K562 (cell line): ENCODE measurements at regions not wholly inside any gene's neighbourhood (a gene's known extent, or its start where the extent isn't known, plus 50 kb on each side); places are given as distances from the start of the nearest gene placed in this dataset.

ENCODE experiments used
- ATAC-seq: fragments of 200-7000 bp; cut with Tn5 transposase; 3 replicates; pipeline ENCODE4 v1.9.1; 2020; ENCODE audit warnings: moderate library complexity
- BruUV-seq: library from RNA; stranded (reverse); fragments of 400-500 nt; replicated peaks from 2 replicates; lab custom pipeline; 2021; lab: Mats Ljungman, UMichigan
- CTCF ChIA-PET: fragments of 300-600 bp; formaldehyde crosslinking; extraction: SDS; loops from one replicate; lab custom pipeline; 2021; ENCODE audit warnings: low intra/inter-chr PET ratio; lab: Yijun Ruan, JAX
- POLR2A ChIA-PET: fragments of 300-600, 350-650 bp; sonication (Branson Sonifier 250); formaldehyde crosslinking; extraction: SDS; loops from one replicate; lab custom pipeline; 2021; ENCODE audit warnings: antibody characterized with exemption, inconsistent platforms; lab: Yijun Ruan, JAX
- DNase-seq, 4 experiments: peaks; one replicate each; pipeline versions ENCODE4 v3.0.0 to v3.0.0-alpha.2; 2011 to 2018; ENCODE audit warnings: low spot score in 3 of 4, mixed read lengths in 3 of 4; ENCODE audit errors: extremely low read depth in 1 of 4
- FAIRE-seq: peaks from 2 replicates; lab custom pipeline; 2011; peaks lifted over from hg19 to GRCh38; lab: Jason Lieb, UNC
- H2AFZ ChIP-seq: 2 replicates; pipeline ENCODE4 v1.6.0; 2011; ENCODE audit warnings: low read depth, low read length, control low read depth, inconsistent platforms
- H3K27ac ChIP-seq: fragments of 200-600 bp; 3 replicates; pipeline ENCODE4 v1.8.0; 2011; ENCODE audit warnings: low read depth, mild to moderate bottlenecking, control low read depth, inconsistent platforms, low read length, moderate library complexity, mixed read lengths; ENCODE audit errors: extremely low read depth
- H3K27me3 ChIP-seq, 2 experiments: fragments of 300-600 bp in 1 of 2; 2 replicates in 1 of 2; 3 replicates in 1 of 2; pipeline versions ENCODE4 v1.6.0 to v1.8.0; 2011; ENCODE audit warnings: inconsistent platforms in 2 of 2, low read length in 2 of 2, mild to moderate bottlenecking in 1 of 2, mixed read lengths in 1 of 2, moderate library complexity in 1 of 2; ENCODE audit not compliant: control insufficient read depth in 2 of 2, insufficient read depth in 2 of 2
- H3K36me3 ChIP-seq: fragments of 300-600 bp; 3 replicates; pipeline ENCODE4 v1.8.0; 2011; ENCODE audit warnings: mild to moderate bottlenecking, low read length, inconsistent platforms; ENCODE audit not compliant: control insufficient read depth, insufficient read depth
- H3K4me1 ChIP-seq, 2 experiments: fragments of 200-600 bp in 1 of 2; replicated peaks in 1 of 2; 2 replicates in 1 of 2; 3 replicates in 1 of 2; pipeline versions ENCODE4 v1.5.1 to v1.8.0; 2011; ENCODE audit warnings: inconsistent platforms in 2 of 2, low read length in 2 of 2, mild to moderate bottlenecking in 1 of 2, mixed read lengths in 1 of 2, moderate library complexity in 1 of 2; ENCODE audit not compliant: control insufficient read depth in 2 of 2, insufficient read depth in 2 of 2
- H3K4me2 ChIP-seq: 2 replicates; pipeline ENCODE4 v1.6.1; 2011; ENCODE audit warnings: low read length, control low read depth, inconsistent platforms, mixed read lengths; ENCODE audit not compliant: insufficient read depth
- H3K4me3 ChIP-seq: fragments of 200-600 bp; sonication (generic), shearing (Covaris generic); 2 replicates; pipeline ENCODE4 v1.5.1; 2016; ENCODE audit warnings: control low read depth, inconsistent platforms
- H3K79me2 ChIP-seq: fragments of 200-600 bp; 3 replicates; pipeline ENCODE4 v1.8.0; 2011; ENCODE audit warnings: low read length, inconsistent platforms; ENCODE audit not compliant: control insufficient read depth, insufficient read depth
- H3K9ac ChIP-seq, 2 experiments: 2 replicates each; pipeline versions ENCODE4 v1.6.0 to v1.6.1; 2011; ENCODE audit warnings: low read depth in 2 of 2, low read length in 2 of 2, control low read depth in 1 of 2, inconsistent platforms in 1 of 2, mild to moderate bottlenecking in 1 of 2, mixed read lengths in 1 of 2; ENCODE audit not compliant: insufficient read depth in 1 of 2
- H3K9me1 ChIP-seq: one replicate; pipeline ENCODE4 v1.6.0; 2011; ENCODE audit warnings: inconsistent platforms, mild to moderate bottlenecking, low read length, moderate library complexity; ENCODE audit not compliant: control insufficient read depth, insufficient read depth
- H3K9me3 ChIP-seq: replicated peaks from 2 replicates; pipeline ENCODE4 v1.5.1; 2011; ENCODE audit warnings: low read depth, low read length, inconsistent platforms; ENCODE audit not compliant: control insufficient read depth, insufficient read depth
- H4K20me1 ChIP-seq: replicated peaks from 2 replicates; pipeline ENCODE4 v1.6.1; 2011; ENCODE audit warnings: low read length, inconsistent platforms, mixed read lengths; ENCODE audit not compliant: control insufficient read depth, insufficient read depth
- ATF2 ChIP-seq: sonication (generic); formaldehyde crosslinking; IDR thresholded peaks from 2 replicates; pipeline ENCODE4 v1.8.1; 2022; ENCODE audit warnings: missing genetic modification reagents
- BRF1 ChIP-seq: IDR thresholded peaks from 3 replicates; pipeline ENCODE4 v1.6.1; 2011; ENCODE audit warnings: borderline replicate concordance, mild to moderate bottlenecking; ENCODE audit not compliant: insufficient read length; ENCODE audit errors: extremely low read depth
- CLOCK ChIP-seq: fragments of 250-450 bp; sonication (Bioruptor Pico); IDR thresholded peaks from 2 replicates; pipeline ENCODE4 v1.4.0; 2020; ENCODE audit warnings: mild to moderate bottlenecking, moderate library complexity, borderline replicate concordance
- ETS2 ChIP-seq: IDR thresholded peaks from 2 replicates; pipeline ENCODE4 v1.6.1; 2016; ENCODE audit warnings: borderline replicate concordance, missing genetic modification characterization, mild to moderate bottlenecking, moderate library complexity, missing compliant biosample characterization; ENCODE audit not compliant: poor library complexity, severe bottlenecking
- GATAD2B ChIP-seq: fragments of 450-650 bp; IDR thresholded peaks from 2 replicates; pipeline ENCODE4 v1.6.1; 2017; ENCODE audit warnings: mild to moderate bottlenecking, borderline replicate concordance
- GTF2A2 ChIP-seq: IDR thresholded peaks from 2 replicates; pipeline ENCODE4 v1.6.1; 2016; ENCODE audit warnings: mild to moderate bottlenecking, missing genetic modification characterization, missing compliant biosample characterization
- IRF2 ChIP-seq: sonication (generic); formaldehyde crosslinking; IDR thresholded peaks from 2 replicates; pipeline ENCODE4 v1.8.1; 2022; ENCODE audit warnings: mild to moderate bottlenecking, missing genetic modification reagents
- MAX ChIP-seq: sonication (generic); formaldehyde crosslinking; IDR thresholded peaks from 2 replicates; pipeline ENCODE4 v1.9.0; 2022; ENCODE audit warnings: mild to moderate bottlenecking, missing genetic modification reagents
- MCM3 ChIP-seq: fragments of 450-650 bp; IDR thresholded peaks from 2 replicates; pipeline ENCODE4 v1.6.1; 2016
- MLX ChIP-seq, 2 experiments: fragments of 450-650 bp in 1 of 2; sonication (generic) in 1 of 2; formaldehyde crosslinking; conservative IDR thresholded peaks; 2 replicates each; pipeline versions ENCODE4 v1.4.0 to v1.8.1; 2020 to 2022; ENCODE audit warnings: mild to moderate bottlenecking in 1 of 2, missing genetic modification reagents in 1 of 2
- NCOA2 ChIP-seq, 2 experiments: fragments of 450-650 bp; IDR thresholded peaks; 2 replicates each; pipeline ENCODE4 v1.6.1; 2018; ENCODE audit warnings: mild to moderate bottlenecking in 2 of 2, moderate library complexity in 1 of 2; ENCODE audit not compliant: partially characterized antibody in 2 of 2
- RFX5 ChIP-seq: IDR thresholded peaks from 2 replicates; pipeline ENCODE4 v1.6.1; 2011; ENCODE audit warnings: low read depth, mild to moderate bottlenecking, improper control_type of control experiment, low read length
- SMAD4 ChIP-seq: fragments of 250-450 bp; sonication (Bioruptor Pico); conservative IDR thresholded peaks from 2 replicates; pipeline ENCODE4 v1.8.0; 2021; ENCODE audit warnings: inconsistent platforms, mild to moderate bottlenecking, moderate library complexity
- ZBTB9 ChIP-seq: fragments of 450-650 bp; formaldehyde crosslinking; IDR thresholded peaks from 2 replicates; pipeline ENCODE4 v1.4.0; 2020; ENCODE audit warnings: mild to moderate bottlenecking, moderate library complexity
- ZFP36 ChIP-seq: fragments of 150-350 bp; IDR thresholded peaks from 2 replicates; pipeline ENCODE4 v1.6.1; 2018; ENCODE audit warnings: low read length, low read depth; ENCODE audit not compliant: partially characterized antibody
- ZKSCAN8 ChIP-seq: fragments of 200-800 bp; sonication (Bioruptor generic); IDR thresholded peaks from 2 replicates; pipeline ENCODE4 v1.6.1; 2016; ENCODE audit warnings: missing genetic modification characterization, missing compliant biosample characterization
- ZNF551 ChIP-seq: fragments of 250-450 bp; sonication (Bioruptor Pico); IDR thresholded peaks from 2 replicates; pipeline ENCODE4 v1.5.0; 2021; ENCODE audit warnings: mild to moderate bottlenecking, moderate library complexity
- ZNF79 ChIP-seq: fragments of 250-450 bp; sonication (Bioruptor Pico); IDR thresholded peaks from 2 replicates; pipeline ENCODE4 v1.4.0; 2020; ENCODE audit warnings: low read depth, mild to moderate bottlenecking, moderate library complexity
- WGBS: fragments of 100-300 bp; shearing (Covaris generic); methylation state at CpG from one replicate; pipeline ENCODE4 v1.1.6; 2016; ENCODE audit warnings: low coverage, mixed read lengths; ENCODE audit not compliant: insufficient coverage; ENCODE audit errors: missing lambda C conversion rate; 5-methylcytosine and 5-hydroxymethylcytosine counted together
- in situ Hi-C: fragments of 300-500 bp; cut with MboI; formaldehyde crosslinking; loops from 4 replicates; pipeline ENCODE4 v1.15.0; 2018; ENCODE audit warnings: inconsistent platforms, mixed read lengths
- intact Hi-C: fragments of 100-400 bp; cut with micrococcal nuclease; formaldehyde crosslinking; loops from 2 replicates; pipeline ENCODE4 v1.14.2; 2022

GRCh38 chr2:49813208-49813607, 658.9 kb upstream of the FSHR start:
- intact Hi-C loops = no loop called here
- H3K27me3 ChIP-seq = no peaks in the 10 kb centered on the region
- in situ Hi-C loops = no loop called here
- H3K9me1 ChIP-seq = no peaks in the 10 kb centered on the region
- no peaks in the 10 kb centered on the region for H3K36me3 ChIP-seq
- no peak overlapping the region for H3K9ac ChIP-seq
- H3K27ac ChIP-seq = no peak overlapping the region
- no peak overlapping the region for H3K4me3 ChIP-seq
- DNase-seq = no peak
- H3K79me2 ChIP-seq = no peaks in the 10 kb centered on the region
- no peaks in the 10 kb centered on the region for H3K9me3 ChIP-seq
- H3K4me2 ChIP-seq = no peak overlapping the region
- 0% methylated on average over 1 of the region's 1 CpG for WGBS
- ChIA-PET POLR2A (no interaction called here), CTCF (no interaction called here)
- BruUV-seq = no TSS peak
- no peaks in the 10 kb centered on the region for H3K4me1 ChIP-seq
- ATAC-seq = no peak
- FAIRE-seq = no peak
- no peaks in the 10 kb centered on the region for H4K20me1 ChIP-seq
- no peak overlapping the region for H2AFZ ChIP-seq
- TF ChIP-seq ZNF551 (CRISPR knock-in tag) (no peak), IRF2 (CRISPR knock-in tag) (no peak), MAX (no peak), ZFP36 (no peak), ZNF79 (CRISPR knock-in tag) (no peak), MCM3 (no peak), ETS2 (tag) (no peak), GTF2A2 (tag) (no peak), ZKSCAN8 (CRISPR knock-in tag) (no peak), NCOA2 (IDR thresholded peaks at IDR 0.05; ENCODE audit: partially characterized antibody in 2 of 2) (no peak), MLX (CRISPR knock-in tag; conservative IDR thresholded peaks at IDR 0.05) (no peak), ATF2 (CRISPR knock-in tag) (no peak), ZBTB9 (no peak), BRF1 (no peak), GATAD2B (no peak), CLOCK (CRISPR knock-in tag) (no peak), RFX5 (no peak), SMAD4 (CRISPR knock-in tag) (no peak)
